ENCODE measurements at regions not wholly inside any gene's neighbourhood (a gene's known extent, or its start where the extent isn't known, plus 50 kb on each side); places are given as distances from the start of the nearest gene placed in this dataset.

GRCh38 chr6:155693573-155694418, 238.2 kb upstream of the NOX3 start:
- TF ChIP-seq POLR2A (IDR thresholded peaks at IDR 0.05) (no peak), CTCF (IDR thresholded peaks at IDR 0.05) (no peak)
